GM12878 (cell line): ENCODE measurements at regions not wholly inside any gene's neighbourhood (a gene's known extent, or its start where the extent isn't known, plus 50 kb on each side); places are given as distances from the start of the nearest gene placed in this dataset.

ENCODE experiments used
- ATAC-seq: fragments of 200-7000 bp; cut with Tn5 transposase; 3 replicates; pipeline ENCODE4 v1.9.1; 2020; ENCODE audit warnings: mild to moderate bottlenecking, moderate library complexity
- BruUV-seq: library from RNA; stranded (reverse); fragments of 400-500 nt; replicated peaks from 2 replicates; lab custom pipeline; 2021; lab: Mats Ljungman, UMichigan
- CTCF ChIA-PET: fragments of 300-600 bp; sonication (Branson Sonifier 250); formaldehyde crosslinking; extraction: SDS; loops from one replicate; lab custom pipeline; 2021; ENCODE audit warnings: inconsistent platforms; lab: Yijun Ruan, JAX
- POLR2A ChIA-PET: fragments of 350-600 bp; formaldehyde crosslinking; extraction: SDS; loops from one replicate; lab custom pipeline; 2021; ENCODE audit warnings: inconsistent platforms; lab: Charles Lee
- RAD21 ChIA-PET: fragments of 300-600 bp; sonication (Branson Sonifier 250); formaldehyde crosslinking; loops from one replicate; lab custom pipeline; 2023; ENCODE audit warnings: antibody characterized with exemption; ENCODE audit not compliant: unreplicated experiment; lab: Charles Lee
- SMC1A ChIA-PET: fragments of 300-600 bp; sonication (Branson Sonifier 250); formaldehyde crosslinking; loops from one replicate; lab custom pipeline; 2023; ENCODE audit not compliant: unreplicated experiment, uncharacterized antibody; lab: Charles Lee
- DNase-seq: peaks from one replicate; pipeline ENCODE4 v3.0.0-alpha.2; 2011; ENCODE audit warnings: low read depth, low spot score
- FAIRE-seq: peaks from 3 replicates; lab custom pipeline; 2011; peaks lifted over from hg19 to GRCh38; lab: Jason Lieb, UNC
- H2AFZ ChIP-seq: 2 replicates; pipeline ENCODE4 v1.6.0; 2011; ENCODE audit warnings: low read depth, low read length, control low read depth; ENCODE audit not compliant: control insufficient read depth
- H3K27ac ChIP-seq: 2 replicates; pipeline ENCODE4 v1.5.1; 2011; ENCODE audit warnings: control low read depth; ENCODE audit not compliant: control insufficient read depth, insufficient read depth
- H3K27me3 ChIP-seq, 2 experiments: replicated peaks in 1 of 2; 2 replicates each; pipeline versions ENCODE4 v1.6.0 to v1.6.1; 2011; ENCODE audit warnings: low read length in 1 of 2; ENCODE audit not compliant: control insufficient read depth in 2 of 2, insufficient read depth in 2 of 2
- H3K36me3 ChIP-seq, 2 experiments: 2 replicates each; pipeline ENCODE4 v1.5.1; 2011; ENCODE audit warnings: low read length in 1 of 2; ENCODE audit not compliant: control insufficient read depth in 2 of 2, insufficient read depth in 2 of 2
- H3K4me1 ChIP-seq: 2 replicates; pipeline ENCODE4 v1.6.1; 2011; ENCODE audit warnings: mild to moderate bottlenecking, low read length, moderate library complexity, mixed read lengths; ENCODE audit not compliant: control insufficient read depth, insufficient read depth
- H3K4me2 ChIP-seq: 2 replicates; pipeline ENCODE4 v1.6.0; 2011; ENCODE audit warnings: control low read depth; ENCODE audit not compliant: control insufficient read depth, insufficient read depth
- H3K4me3 ChIP-seq: fragments of 200-600 bp; sonication (generic); 2 replicates; pipeline ENCODE4 v1.5.1; 2016
- H3K79me2 ChIP-seq: 2 replicates; pipeline ENCODE4 v1.6.0; 2011; ENCODE audit warnings: low read length; ENCODE audit not compliant: control insufficient read depth, insufficient read depth
- H3K9ac ChIP-seq: 2 replicates; pipeline ENCODE4 v1.8.0; 2011; ENCODE audit warnings: low read length, control low read depth, mixed read lengths; ENCODE audit not compliant: control insufficient read depth, insufficient read depth
- H3K9me3 ChIP-seq: replicated peaks from 3 replicates; pipeline ENCODE4 v1.5.1; 2011; ENCODE audit warnings: mild to moderate bottlenecking, low read length; ENCODE audit not compliant: control insufficient read depth, insufficient read depth
- H4K20me1 ChIP-seq: 2 replicates; pipeline ENCODE4 v1.6.0; 2011; ENCODE audit not compliant: control insufficient read depth, insufficient read depth
- DPF2 ChIP-seq: fragments of 450-650 bp; IDR thresholded peaks from 2 replicates; pipeline ENCODE4 v1.6.1; 2017; ENCODE audit warnings: mild to moderate bottlenecking
- HCFC1 ChIP-seq: fragments of 150-350 bp; IDR thresholded peaks from 2 replicates; pipeline ENCODE4 v1.6.1; 2014; ENCODE audit warnings: low read length
- HDAC2 ChIP-seq: fragments of 200-600 bp; sonication (generic); IDR thresholded peaks from 2 replicates; pipeline ENCODE4 v1.6.1; 2017
- MLLT1 ChIP-seq: fragments of 450-650 bp; IDR thresholded peaks from 2 replicates; pipeline ENCODE4 v1.6.1; 2016; ENCODE audit warnings: mild to moderate bottlenecking
- NFXL1 ChIP-seq: fragments of 450-650 bp; IDR thresholded peaks from 2 replicates; pipeline ENCODE4 v1.6.1; 2017; ENCODE audit warnings: antibody characterized with exemption, mild to moderate bottlenecking, borderline replicate concordance
- NFYB ChIP-seq: IDR thresholded peaks from 2 replicates; pipeline ENCODE4 v1.6.1; 2011; ENCODE audit warnings: low read depth, mild to moderate bottlenecking, low read length, improper control_type of control experiment, moderate library complexity; ENCODE audit not compliant: insufficient read depth
- NR2F1 ChIP-seq: fragments of 450-650 bp; conservative IDR thresholded peaks from 2 replicates; pipeline ENCODE4 v1.6.1; 2017; ENCODE audit warnings: mild to moderate bottlenecking
- PML ChIP-seq: IDR thresholded peaks from 2 replicates; pipeline ENCODE4 v1.6.1; 2012; ENCODE audit warnings: low read length, inconsistent platforms
- POLR2AphosphoS2 ChIP-seq: IDR thresholded peaks from 2 replicates; pipeline ENCODE4 v1.6.1; 2011; ENCODE audit warnings: low read depth, mild to moderate bottlenecking, low read length, improper control_type of control experiment, moderate library complexity
- SMARCA5 ChIP-seq: fragments of 450-650 bp; IDR thresholded peaks from 2 replicates; pipeline ENCODE4 v1.6.1; 2017; ENCODE audit warnings: mild to moderate bottlenecking
- STAT1 ChIP-seq: fragments of 450-650 bp; conservative IDR thresholded peaks from 2 replicates; pipeline ENCODE4 v1.6.1; 2014; ENCODE audit warnings: antibody characterized with exemption, mild to moderate bottlenecking
- TCF3 ChIP-seq: IDR thresholded peaks from 2 replicates; pipeline ENCODE4 v1.6.1; 2012; ENCODE audit warnings: low read depth, mild to moderate bottlenecking, low read length, borderline replicate concordance; ENCODE audit not compliant: insufficient read depth
- ZNF274 ChIP-seq: IDR thresholded peaks from one replicate; pipeline ENCODE4 v1.8.0; 2011; ENCODE audit not compliant: insufficient read length, insufficient read depth
- ZNF384 ChIP-seq: IDR thresholded peaks from 2 replicates; pipeline ENCODE4 v1.6.1; 2012; ENCODE audit warnings: low read depth, mild to moderate bottlenecking, low read length, improper control_type of control experiment, borderline replicate concordance
- ZNF622 ChIP-seq: fragments of 450-650 bp; IDR thresholded peaks from 2 replicates; pipeline ENCODE4 v1.6.1; 2017; ENCODE audit warnings: mild to moderate bottlenecking, inconsistent platforms
- WGBS: methylation state at CpG from one replicate; pipeline ENCODE4 v1.1.6; 2016; ENCODE audit warnings: low lambda C conversion rate; ENCODE audit not compliant: insufficient replicate concordance, insufficient coverage; ENCODE audit errors: missing lambda C conversion rate; 5-methylcytosine and 5-hydroxymethylcytosine counted together
- in situ Hi-C: fragments of 300-500 bp; cut with MboI; formaldehyde crosslinking; loops from 9 replicates; pipeline ENCODE4 v1.14.3; 2018; ENCODE audit warnings: mixed read lengths
- intact Hi-C: fragments of 100-400 bp; cut with micrococcal nuclease; formaldehyde crosslinking; loops from one replicate; pipeline ENCODE4 v1.14.2; 2022; ENCODE audit not compliant: unreplicated experiment
- TF ChIP-seq, protein P1 (sequence below): fragments of 450-650 bp; formaldehyde crosslinking; IDR thresholded peaks from 2 replicates; pipeline ENCODE4 v1.4.0; 2020; ENCODE audit warnings: mild to moderate bottlenecking, moderate library complexity
- TF ChIP-seq, protein P2 (sequence below): fragments of 450-650 bp; IDR thresholded peaks from 2 replicates; pipeline ENCODE4 v1.6.1; 2017; ENCODE audit warnings: mild to moderate bottlenecking, moderate library complexity

DNA sequence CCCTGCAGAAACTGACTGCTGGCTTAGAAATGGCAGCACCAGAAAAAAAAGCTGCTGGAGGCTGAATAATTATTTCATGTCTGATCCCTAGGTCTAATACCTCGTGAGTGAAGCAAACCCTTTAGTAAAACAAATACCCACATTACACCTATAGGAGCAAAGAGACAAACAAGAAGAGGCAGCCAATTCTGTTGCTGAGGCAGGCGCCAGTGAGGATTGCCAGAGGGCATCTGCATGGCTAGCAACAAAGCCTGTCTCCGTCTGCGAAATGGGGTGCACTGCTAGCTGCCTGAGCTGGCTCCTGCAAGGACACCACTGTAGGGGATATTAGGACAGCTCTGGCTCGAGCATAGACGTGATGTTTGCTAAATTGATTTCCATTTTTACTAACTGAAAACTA lies 509.7 kb downstream of the TDRD15 start (continued):
- TF ChIP-seq, protein P1, sequence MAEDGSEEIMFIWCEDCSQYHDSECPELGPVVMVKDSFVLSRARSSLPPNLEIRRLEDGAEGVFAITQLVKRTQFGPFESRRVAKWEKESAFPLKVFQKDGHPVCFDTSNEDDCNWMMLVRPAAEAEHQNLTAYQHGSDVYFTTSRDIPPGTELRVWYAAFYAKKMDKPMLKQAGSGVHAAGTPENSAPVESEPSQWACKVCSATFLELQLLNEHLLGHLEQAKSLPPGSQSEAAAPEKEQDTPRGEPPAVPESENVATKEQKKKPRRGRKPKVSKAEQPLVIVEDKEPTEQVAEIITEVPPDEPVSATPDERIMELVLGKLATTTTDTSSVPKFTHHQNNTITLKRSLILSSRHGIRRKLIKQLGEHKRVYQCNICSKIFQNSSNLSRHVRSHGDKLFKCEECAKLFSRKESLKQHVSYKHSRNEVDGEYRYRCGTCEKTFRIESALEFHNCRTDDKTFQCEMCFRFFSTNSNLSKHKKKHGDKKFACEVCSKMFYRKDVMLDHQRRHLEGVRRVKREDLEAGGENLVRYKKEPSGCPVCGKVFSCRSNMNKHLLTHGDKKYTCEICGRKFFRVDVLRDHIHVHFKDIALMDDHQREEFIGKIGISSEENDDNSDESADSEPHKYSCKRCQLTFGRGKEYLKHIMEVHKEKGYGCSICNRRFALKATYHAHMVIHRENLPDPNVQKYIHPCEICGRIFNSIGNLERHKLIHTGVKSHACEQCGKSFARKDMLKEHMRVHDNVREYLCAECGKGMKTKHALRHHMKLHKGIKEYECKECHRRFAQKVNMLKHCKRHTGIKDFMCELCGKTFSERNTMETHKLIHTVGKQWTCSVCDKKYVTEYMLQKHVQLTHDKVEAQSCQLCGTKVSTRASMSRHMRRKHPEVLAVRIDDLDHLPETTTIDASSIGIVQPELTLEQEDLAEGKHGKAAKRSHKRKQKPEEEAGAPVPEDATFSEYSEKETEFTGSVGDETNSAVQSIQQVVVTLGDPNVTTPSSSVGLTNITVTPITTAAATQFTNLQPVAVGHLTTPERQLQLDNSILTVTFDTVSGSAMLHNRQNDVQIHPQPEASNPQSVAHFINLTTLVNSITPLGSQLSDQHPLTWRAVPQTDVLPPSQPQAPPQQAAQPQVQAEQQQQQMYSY (CRISPR knock-in tag), result no peak
- TF ChIP-seq NFXL1, result no peak
- TF ChIP-seq ZNF622, result no peak
- TF ChIP-seq, protein P2, sequence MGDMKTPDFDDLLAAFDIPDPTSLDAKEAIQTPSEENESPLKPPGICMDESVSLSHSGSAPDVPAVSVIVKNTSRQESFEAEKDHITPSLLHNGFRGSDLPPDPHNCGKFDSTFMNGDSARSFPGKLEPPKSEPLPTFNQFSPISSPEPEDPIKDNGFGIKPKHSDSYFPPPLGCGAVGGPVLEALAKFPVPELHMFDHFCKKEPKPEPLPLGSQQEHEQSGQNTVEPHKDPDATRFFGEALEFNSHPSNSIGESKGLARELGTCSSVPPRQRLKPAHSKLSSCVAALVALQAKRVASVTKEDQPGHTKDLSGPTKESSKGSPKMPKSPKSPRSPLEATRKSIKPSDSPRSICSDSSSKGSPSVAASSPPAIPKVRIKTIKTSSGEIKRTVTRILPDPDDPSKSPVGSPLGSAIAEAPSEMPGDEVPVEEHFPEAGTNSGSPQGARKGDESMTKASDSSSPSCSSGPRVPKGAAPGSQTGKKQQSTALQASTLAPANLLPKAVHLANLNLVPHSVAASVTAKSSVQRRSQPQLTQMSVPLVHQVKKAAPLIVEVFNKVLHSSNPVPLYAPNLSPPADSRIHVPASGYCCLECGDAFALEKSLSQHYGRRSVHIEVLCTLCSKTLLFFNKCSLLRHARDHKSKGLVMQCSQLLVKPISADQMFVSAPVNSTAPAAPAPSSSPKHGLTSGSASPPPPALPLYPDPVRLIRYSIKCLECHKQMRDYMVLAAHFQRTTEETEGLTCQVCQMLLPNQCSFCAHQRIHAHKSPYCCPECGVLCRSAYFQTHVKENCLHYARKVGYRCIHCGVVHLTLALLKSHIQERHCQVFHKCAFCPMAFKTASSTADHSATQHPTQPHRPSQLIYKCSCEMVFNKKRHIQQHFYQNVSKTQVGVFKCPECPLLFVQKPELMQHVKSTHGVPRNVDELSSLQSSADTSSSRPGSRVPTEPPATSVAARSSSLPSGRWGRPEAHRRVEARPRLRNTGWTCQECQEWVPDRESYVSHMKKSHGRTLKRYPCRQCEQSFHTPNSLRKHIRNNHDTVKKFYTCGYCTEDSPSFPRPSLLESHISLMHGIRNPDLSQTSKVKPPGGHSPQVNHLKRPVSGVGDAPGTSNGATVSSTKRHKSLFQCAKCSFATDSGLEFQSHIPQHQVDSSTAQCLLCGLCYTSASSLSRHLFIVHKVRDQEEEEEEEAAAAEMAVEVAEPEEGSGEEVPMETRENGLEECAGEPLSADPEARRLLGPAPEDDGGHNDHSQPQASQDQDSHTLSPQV, result no peak
- TF ChIP-seq PML, result no peak
- TF ChIP-seq, all 136 proteins: peak for 0

GRCh38 chr2:21633911-21634310 lies 510.1 kb downstream of the TDRD15 start:
- Histone ChIP-seq H3K4me1 (no peaks in the 10 kb centered on the region), H3K9ac (no peak overlapping the region), H3K27ac (no peak overlapping the region), H4K20me1 (no peaks in the 10 kb centered on the region), H3K4me2 (no peak overlapping the region), H3K27me3 (no peaks in the 10 kb centered on the region), H3K36me3 (no peaks in the 10 kb centered on the region), H3K4me3 (no peak overlapping the region), H3K9me3 (no peaks in the 10 kb centered on the region; the same call in 2 of the 3 replicates), H3K79me2 (no peaks in the 10 kb centered on the region), H2AFZ (no peak overlapping the region)
- SMC1A ChIA-PET, result no interaction called here
- ATAC-seq (no peak), FAIRE-seq (no peak), DNase-seq (no peak)
- RAD21 ChIA-PET, result no interaction called here
- intact Hi-C loops (no loop called here), in situ Hi-C loops (no loop called here)
- WGBS, result 54% methylated on average over 7 of the region's 7 CpGs
- TF ChIP-seq POLR2AphosphoS2 (no peak), STAT1 (no peak), ZNF274 (no peak), NR2F1 (no peak), SMARCA5 (no peak), HCFC1 (no peak), DPF2 (no peak), MLLT1 (no peak), HDAC2 (no peak), NFYB (no peak), ZNF384 (no peak), TCF3 (no peak)
- no TSS peak for BruUV-seq
- POLR2A ChIA-PET, result no interaction called here
- CTCF ChIA-PET, result no interaction called here
